H9 (cell line): ENCODE measurements at regions not wholly inside any gene's neighbourhood (a gene's known extent, or its start where the extent isn't known, plus 50 kb on each side); places are given as distances from the start of the nearest gene placed in this dataset.

Experiments used
- DNase-seq: peaks from one replicate; pipeline ENCODE4 v3.0.0-alpha.2; 2017
- H2AFZ ChIP-seq: one replicate; pipeline ENCODE4 v1.6.1; 2013; ENCODE audit warnings: mild to moderate bottlenecking, low read length, control low read depth, moderate library complexity
- H2AK5ac ChIP-seq: 2 replicates; pipeline ENCODE4 v1.6.1; 2013; ENCODE audit warnings: low read length, control low read depth, mixed read lengths; ENCODE audit not compliant: insufficient read length
- H2BK120ac ChIP-seq: one replicate; pipeline ENCODE4 v1.6.1; 2013; ENCODE audit warnings: low read depth, mild to moderate bottlenecking, low read length, control low read depth, inconsistent platforms; ENCODE audit not compliant: poor library complexity, severe bottlenecking
- H2BK12ac ChIP-seq: 2 replicates; pipeline ENCODE4 v1.6.1; 2013; ENCODE audit warnings: low read length, control low read depth, mixed read lengths, low read depth; ENCODE audit not compliant: insufficient read length
- H2BK15ac ChIP-seq: 2 replicates; pipeline ENCODE4 v1.6.1; 2013; ENCODE audit warnings: low read depth, low read length, control low read depth
- H2BK20ac ChIP-seq: one replicate; pipeline ENCODE4 v1.6.1; 2013; ENCODE audit warnings: low read depth, mild to moderate bottlenecking, low read length, control low read depth, inconsistent platforms; ENCODE audit not compliant: poor library complexity, severe bottlenecking
- H2BK5ac ChIP-seq: 2 replicates; pipeline ENCODE4 v1.6.1; 2013; ENCODE audit warnings: low read length, control low read depth, mixed read lengths; ENCODE audit not compliant: insufficient read length
- H3K14ac ChIP-seq: 2 replicates; pipeline ENCODE4 v1.6.1; 2013; ENCODE audit warnings: low read length, control low read depth; ENCODE audit not compliant: insufficient read depth
- H3K18ac ChIP-seq: 2 replicates; pipeline ENCODE4 v1.6.1; 2013; ENCODE audit warnings: low read depth, mild to moderate bottlenecking, mixed read lengths, low read length, control low read depth; ENCODE audit not compliant: insufficient read length
- H3K23ac ChIP-seq: 2 replicates; pipeline ENCODE4 v1.6.1; 2013; ENCODE audit warnings: low read length, control low read depth, mixed read lengths, low read depth; ENCODE audit not compliant: insufficient read length
- H3K23me2 ChIP-seq: 2 replicates; pipeline ENCODE4 v1.6.1; 2013; ENCODE audit warnings: low read depth, mild to moderate bottlenecking, mixed read lengths, low read length, control low read depth; ENCODE audit not compliant: insufficient read length, poor library complexity, severe bottlenecking
- H3K27ac ChIP-seq: 2 replicates; pipeline ENCODE4 v1.5.1; 2013; ENCODE audit warnings: low read length, control low read depth, mixed read lengths, low read depth; ENCODE audit not compliant: insufficient read length
- H3K27me3 ChIP-seq: 2 replicates; pipeline ENCODE4 v1.6.1; 2013; ENCODE audit warnings: low read length, control low read depth, inconsistent platforms; ENCODE audit not compliant: insufficient read depth
- H3K4ac ChIP-seq: 2 replicates; pipeline ENCODE4 v1.6.1; 2013; ENCODE audit warnings: low read depth, mild to moderate bottlenecking, control low read depth, inconsistent platforms, low read length, moderate library complexity
- H3K4me1 ChIP-seq: 2 replicates; pipeline ENCODE4 v1.6.1; 2013; ENCODE audit warnings: low read length, control low read depth, inconsistent platforms; ENCODE audit not compliant: insufficient read depth
- H3K4me2 ChIP-seq: 2 replicates; pipeline ENCODE4 v1.6.1; 2013; ENCODE audit warnings: low read length, control low read depth, mixed read lengths; ENCODE audit not compliant: insufficient read length, insufficient read depth
- H3K56ac ChIP-seq: 2 replicates; pipeline ENCODE4 v1.6.1; 2013; ENCODE audit warnings: low read depth, mild to moderate bottlenecking, mixed read lengths, low read length, control low read depth; ENCODE audit not compliant: insufficient read length
- H3K79me1 ChIP-seq: 2 replicates; pipeline ENCODE4 v1.6.1; 2013; ENCODE audit warnings: low read depth, mild to moderate bottlenecking, moderate library complexity, low read length, control low read depth, inconsistent platforms; ENCODE audit not compliant: insufficient read depth, poor library complexity, severe bottlenecking
- H3K79me2 ChIP-seq: 2 replicates; pipeline ENCODE4 v1.6.1; 2013; ENCODE audit warnings: low read length, control low read depth, inconsistent platforms; ENCODE audit not compliant: insufficient read depth
- H3K9ac ChIP-seq: 2 replicates; pipeline ENCODE4 v1.6.1; 2013; ENCODE audit warnings: low read length, control low read depth, mixed read lengths; ENCODE audit not compliant: insufficient read length; ENCODE audit errors: extremely low read depth
- H3K9me3 ChIP-seq: one replicate; pipeline ENCODE4 v1.6.1; 2013; ENCODE audit warnings: low read depth, low read length, inconsistent platforms; ENCODE audit not compliant: control insufficient read depth
- H3T11ph ChIP-seq: one replicate; pipeline ENCODE4 v1.6.1; 2013; ENCODE audit warnings: mild to moderate bottlenecking, low read length, control low read depth, inconsistent platforms
- H4K20me1 ChIP-seq: one replicate; pipeline ENCODE4 v1.6.1; 2013; ENCODE audit not compliant: control insufficient read depth, insufficient read length, insufficient read depth
- H4K5ac ChIP-seq: 2 replicates; pipeline ENCODE4 v1.6.1; 2013; ENCODE audit warnings: low read depth, mild to moderate bottlenecking, mixed read lengths, low read length, control low read depth; ENCODE audit not compliant: insufficient read length
- H4K8ac ChIP-seq: replicated peaks from 2 replicates; pipeline ENCODE4 v1.6.1; 2013; ENCODE audit warnings: low read length, control low read depth, mixed read lengths, low read depth; ENCODE audit not compliant: insufficient read length
- H4K91ac ChIP-seq: 2 replicates; pipeline ENCODE4 v1.6.1; 2013; ENCODE audit warnings: low read depth, mild to moderate bottlenecking, moderate library complexity, mixed read lengths, low read length, control low read depth; ENCODE audit not compliant: insufficient read length
- H3K27ac Mint-ChIP-seq, 3 experiments: 2 replicates in 2 of 3; 3 replicates in 1 of 3; pipeline ENCODE4 v1.8.0; 2020 to 2021; ENCODE audit warnings: mixed read lengths in 3 of 3, mild to moderate bottlenecking in 1 of 3, moderate library complexity in 1 of 3
- H3K27me3 Mint-ChIP-seq: 2 replicates; pipeline ENCODE4 v1.8.0; 2021; ENCODE audit warnings: low read depth, mild to moderate bottlenecking, moderate library complexity, mixed read lengths
- H3K36me3 Mint-ChIP-seq, 3 experiments: 2 replicates in 2 of 3; 3 replicates in 1 of 3; pipeline ENCODE4 v1.8.0; 2020 to 2021; ENCODE audit warnings: low read depth in 3 of 3, mixed read lengths in 3 of 3; ENCODE audit not compliant: insufficient read depth in 1 of 3
- H3K4me1 Mint-ChIP-seq, 2 experiments: 2 replicates each; pipeline ENCODE4 v1.8.0; 2020; ENCODE audit warnings: mixed read lengths in 2 of 2
- H3K4me3 Mint-ChIP-seq, 2 experiments: 2 replicates in 1 of 2; 3 replicates in 1 of 2; pipeline ENCODE4 v1.8.0; 2020 to 2021; ENCODE audit warnings: mild to moderate bottlenecking in 2 of 2, mixed read lengths in 2 of 2, moderate library complexity in 1 of 2
- H3K9me3 Mint-ChIP-seq, 2 experiments: 2 replicates in 1 of 2; 3 replicates in 1 of 2; pipeline ENCODE4 v1.8.0; 2020; ENCODE audit warnings: mild to moderate bottlenecking in 2 of 2, mixed read lengths in 2 of 2, moderate library complexity in 1 of 2
- WGBS: extraction: QIAGEN DNeasy Blood & Tissue Kit; methylation state at CpG from one replicate; pipeline ENCODE4 v1.1.7; 2013; ENCODE audit warnings: missing lambda C conversion rate, low lambda C conversion rate, mixed read lengths; ENCODE audit not compliant: insufficient read length; ENCODE audit errors: extremely low coverage; 5-methylcytosine and 5-hydroxymethylcytosine counted together
- TF ChIP-seq, protein P1 (sequence below): fragments of 200-600 bp; sonication (generic); conservative IDR thresholded peaks from 3 replicates; pipeline ENCODE4 v1.8.0; 2021; ENCODE audit warnings: antibody characterized with exemption, mild to moderate bottlenecking

GRCh38 chr13:74778946-74779345 is 644.7 kb upstream of the KLF12 start:
- H2BK20ac ChIP-seq, result no peak overlapping the region
- H3K27me3 ChIP-seq, result no peaks in the 10 kb centered on the region
- no peak overlapping the region for H3K18ac ChIP-seq
- no peak overlapping the region for H3K14ac ChIP-seq
- H3K79me2 ChIP-seq, result no peaks in the 10 kb centered on the region
- H4K8ac ChIP-seq, result no peak overlapping the region
- no peak for DNase-seq
- H3K9me3 ChIP-seq, result no peaks in the 10 kb centered on the region
- H3K9ac ChIP-seq, result no peak overlapping the region
- no peak overlapping the region for H4K5ac ChIP-seq
- H4K91ac ChIP-seq, result no peak overlapping the region
- no peak overlapping the region for H3K56ac ChIP-seq
- no peak overlapping the region for H3K23ac ChIP-seq
- no peak overlapping the region for H2BK12ac ChIP-seq
- H4K20me1 ChIP-seq, result no peaks in the 10 kb centered on the region
- H3K4ac ChIP-seq, result no peak overlapping the region
- H3K4me1 Mint-ChIP-seq, result peaks cover 12 to 24% of the 10 kb centered on the region in 2 experiments
- no peak overlapping the region for H2BK15ac ChIP-seq
- H3K27ac Mint-ChIP-seq, result no peak overlapping the region
- no peak overlapping the region for H2AK5ac ChIP-seq
- no peak overlapping the region for H3K27ac ChIP-seq
- no peak overlapping the region for H2BK5ac ChIP-seq
- no peaks in the 10 kb centered on the region for H3K79me1 ChIP-seq
- H3K4me2 ChIP-seq, result no peak overlapping the region
- H3T11ph ChIP-seq, result no peak overlapping the region
- no peaks in the 10 kb centered on the region for H3K23me2 ChIP-seq
- no peak overlapping the region for H2AFZ ChIP-seq
- peaks cover 4% of the 10 kb centered on the region; the same call in 1 of the 2 replicates for H3K4me1 ChIP-seq
- no peaks in the 10 kb centered on the region for H3K9me3 Mint-ChIP-seq
- H3K4me3 Mint-ChIP-seq, result no peak overlapping the region
- TF ChIP-seq, protein P1, sequence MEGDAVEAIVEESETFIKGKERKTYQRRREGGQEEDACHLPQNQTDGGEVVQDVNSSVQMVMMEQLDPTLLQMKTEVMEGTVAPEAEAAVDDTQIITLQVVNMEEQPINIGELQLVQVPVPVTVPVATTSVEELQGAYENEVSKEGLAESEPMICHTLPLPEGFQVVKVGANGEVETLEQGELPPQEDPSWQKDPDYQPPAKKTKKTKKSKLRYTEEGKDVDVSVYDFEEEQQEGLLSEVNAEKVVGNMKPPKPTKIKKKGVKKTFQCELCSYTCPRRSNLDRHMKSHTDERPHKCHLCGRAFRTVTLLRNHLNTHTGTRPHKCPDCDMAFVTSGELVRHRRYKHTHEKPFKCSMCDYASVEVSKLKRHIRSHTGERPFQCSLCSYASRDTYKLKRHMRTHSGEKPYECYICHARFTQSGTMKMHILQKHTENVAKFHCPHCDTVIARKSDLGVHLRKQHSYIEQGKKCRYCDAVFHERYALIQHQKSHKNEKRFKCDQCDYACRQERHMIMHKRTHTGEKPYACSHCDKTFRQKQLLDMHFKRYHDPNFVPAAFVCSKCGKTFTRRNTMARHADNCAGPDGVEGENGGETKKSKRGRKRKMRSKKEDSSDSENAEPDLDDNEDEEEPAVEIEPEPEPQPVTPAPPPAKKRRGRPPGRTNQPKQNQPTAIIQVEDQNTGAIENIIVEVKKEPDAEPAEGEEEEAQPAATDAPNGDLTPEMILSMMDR, result no peak
- H3K36me3 Mint-ChIP-seq, result no peaks in the 10 kb centered on the region
- WGBS, result no CpG with 5 or more reads among the region's 2 CpGs
- no peak overlapping the region for H2BK120ac ChIP-seq
- H3K27me3 Mint-ChIP-seq, result no peaks in the 10 kb centered on the region
